ENCODE measurements at regions not wholly inside any gene's neighbourhood (a gene's known extent, or its start where the extent isn't known, plus 50 kb on each side); places are given as distances from the start of the nearest gene placed in this dataset.

GRCh38 chr1:68551459-68551858, 54.6 kb upstream of the DEPDC1 start:
- DNase-seq (ENCODE audit: insufficient read length, low spot score) (no peak), FAIRE-seq (no peak)
- no peak for TF ChIP-seq POLR2A (IDR thresholded peaks at IDR 0.05; ENCODE audit: low read depth, low read length)

DNA sequence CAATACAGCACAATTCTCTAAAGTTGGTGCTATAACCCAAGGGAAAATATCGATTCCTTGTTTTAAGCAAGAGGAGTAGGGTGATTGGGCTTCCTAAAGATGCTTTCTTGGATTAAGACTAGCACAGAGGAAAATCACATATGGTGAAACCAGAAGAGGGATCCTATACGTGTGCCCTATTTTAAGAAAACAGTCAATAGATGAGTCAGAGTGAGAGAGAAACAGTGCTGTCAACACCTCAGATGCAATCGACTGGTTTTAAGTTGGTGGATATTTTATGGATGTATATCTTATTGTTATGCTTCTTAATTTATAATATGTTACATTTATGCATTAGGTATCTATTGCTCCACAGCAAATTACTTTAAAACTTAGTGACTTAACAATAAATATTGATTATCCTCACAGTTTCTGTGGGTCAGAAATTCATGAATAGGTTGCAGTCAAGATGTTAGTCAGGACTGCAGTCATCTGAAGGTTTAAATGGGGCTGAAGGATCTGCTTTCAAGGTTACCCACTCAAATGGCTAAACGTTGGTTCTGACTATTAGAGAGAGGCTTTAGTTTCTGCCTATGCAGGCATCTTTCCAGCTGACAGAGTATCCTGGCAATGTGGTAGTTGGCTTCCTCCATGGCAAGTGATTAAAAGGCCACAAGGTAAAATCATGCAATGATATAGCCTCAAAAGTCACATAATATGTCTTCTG, 61.6 kb upstream of the DEPDC1 start:
- DNase-seq (ENCODE audit: insufficient read length, low spot score), result no peak
- TF ChIP-seq POLR2A (IDR thresholded peaks at IDR 0.05; ENCODE audit: low read depth, low read length), result no peak
- no peak for FAIRE-seq

- DNase-seq (ENCODE audit: insufficient read length, low spot score) (no peak), FAIRE-seq (no peak)
- no peak for TF ChIP-seq POLR2A (IDR thresholded peaks at IDR 0.05; ENCODE audit: low read depth, low read length)
Observed at GRCh38 chr1:68565923-68566322, 69.0 kb upstream of the DEPDC1 start.

DNA sequence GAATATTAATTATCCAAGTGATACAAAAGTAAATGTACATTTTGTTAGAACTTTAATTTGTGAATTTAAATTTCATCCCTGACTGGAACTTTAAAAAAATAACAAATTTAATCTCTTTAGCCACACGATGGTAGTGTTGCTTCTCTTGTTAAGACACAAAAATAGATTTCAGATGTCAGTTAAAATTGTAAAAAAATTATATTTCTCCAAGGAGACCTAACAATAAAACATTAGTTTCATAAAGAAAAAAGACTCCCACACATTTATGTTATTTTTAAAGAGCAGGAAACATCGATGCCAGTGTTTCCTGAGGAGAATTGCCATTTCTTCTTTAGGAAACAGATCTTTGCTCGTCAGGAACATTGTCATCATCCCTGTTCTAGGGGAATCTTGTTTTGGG, 74.0 kb upstream of the DEPDC1 start:
- no peak for DNase-seq (ENCODE audit: insufficient read length, low spot score)
- TF ChIP-seq POLR2A (IDR thresholded peaks at IDR 0.05; ENCODE audit: low read depth, low read length), result no peak
- no peak for FAIRE-seq

- FAIRE-seq (no peak), DNase-seq (ENCODE audit: insufficient read length, low spot score) (no peak)
- no peak for TF ChIP-seq POLR2A (IDR thresholded peaks at IDR 0.05; ENCODE audit: low read depth, low read length)
Observed at GRCh38 chr1:68571454-68572235, 74.8 kb upstream of the DEPDC1 start.

- FAIRE-seq (no peak), DNase-seq (ENCODE audit: insufficient read length, low spot score) (no peak)
- no peak for TF ChIP-seq POLR2A (IDR thresholded peaks at IDR 0.05; ENCODE audit: low read depth, low read length)
Observed at GRCh38 chr1:68585351-68585750, 88.5 kb upstream of the DEPDC1 start.

DNA sequence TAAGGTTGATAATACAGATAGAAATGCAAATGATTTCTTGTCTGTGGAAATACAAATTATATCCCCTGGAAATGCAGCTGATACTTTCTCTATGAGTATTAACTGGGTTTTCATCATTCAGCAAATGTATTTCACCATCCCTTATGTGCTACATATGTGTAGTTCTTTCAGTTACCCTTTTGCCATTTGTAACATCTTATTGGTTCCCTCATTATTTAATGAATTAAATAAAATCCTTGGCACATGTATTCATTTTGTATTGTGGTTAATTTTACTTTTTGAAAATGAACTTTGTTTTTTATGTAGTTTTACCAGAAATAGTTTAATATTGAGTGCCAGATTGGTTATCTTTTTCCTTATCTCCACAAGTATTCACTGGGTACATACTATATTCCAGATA, 89.9 kb upstream of the DEPDC1 start:
- FAIRE-seq, result no peak
- no peak for TF ChIP-seq POLR2A (IDR thresholded peaks at IDR 0.05; ENCODE audit: low read depth, low read length)
- no peak for DNase-seq (ENCODE audit: insufficient read length, low spot score)

GRCh38 chr1:68588304-68588703, 91.4 kb upstream of the DEPDC1 start:
- no peak for TF ChIP-seq POLR2A (IDR thresholded peaks at IDR 0.05; ENCODE audit: low read depth, low read length)
- DNase-seq (ENCODE audit: insufficient read length, low spot score), result no peak
- FAIRE-seq, result no peak

DNA sequence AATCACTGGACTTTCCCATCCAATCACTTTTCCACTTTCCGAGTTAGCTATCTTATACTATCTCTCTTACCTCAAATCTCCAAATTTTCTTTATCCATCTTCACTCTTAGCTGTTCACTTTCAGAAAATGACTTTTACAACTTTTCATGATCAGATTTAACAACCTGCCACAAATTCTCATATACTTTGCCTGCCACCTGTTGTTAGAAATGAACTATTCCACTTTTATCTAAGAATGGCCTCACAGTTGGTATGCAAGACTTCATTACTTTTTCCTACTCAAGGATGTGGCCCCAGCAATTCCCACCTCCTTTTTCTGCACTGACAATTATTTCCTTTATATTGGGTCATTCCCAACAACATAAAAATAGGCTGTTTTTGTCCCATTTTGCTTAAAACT, 93.6 kb upstream of the DEPDC1 start:
- no peak for DNase-seq (ENCODE audit: insufficient read length, low spot score)
- no peak for FAIRE-seq
- TF ChIP-seq POLR2A (IDR thresholded peaks at IDR 0.05; ENCODE audit: low read depth, low read length), result no peak

- TF ChIP-seq POLR2A (IDR thresholded peaks at IDR 0.05; ENCODE audit: low read depth, low read length), result no peak
- FAIRE-seq (no peak), DNase-seq (ENCODE audit: insufficient read length, low spot score) (no peak)
Observed at GRCh38 chr1:68594851-68595250, 98.0 kb upstream of the DEPDC1 start.

GRCh38 chr1:68600049-68600661, 103.3 kb upstream of the DEPDC1 start:
- no peak for TF ChIP-seq POLR2A (IDR thresholded peaks at IDR 0.05; ENCODE audit: low read depth, low read length)
- FAIRE-seq, result no peak
- peak; percentile 0 for DNase-seq (ENCODE audit: insufficient read length, low spot score)

GRCh38 chr1:68608289-68608688, 111.4 kb upstream of the DEPDC1 start:
- no peak for DNase-seq (ENCODE audit: insufficient read length, low spot score)
- FAIRE-seq, result no peak
- TF ChIP-seq POLR2A (IDR thresholded peaks at IDR 0.05; ENCODE audit: low read depth, low read length), result no peak

DNA sequence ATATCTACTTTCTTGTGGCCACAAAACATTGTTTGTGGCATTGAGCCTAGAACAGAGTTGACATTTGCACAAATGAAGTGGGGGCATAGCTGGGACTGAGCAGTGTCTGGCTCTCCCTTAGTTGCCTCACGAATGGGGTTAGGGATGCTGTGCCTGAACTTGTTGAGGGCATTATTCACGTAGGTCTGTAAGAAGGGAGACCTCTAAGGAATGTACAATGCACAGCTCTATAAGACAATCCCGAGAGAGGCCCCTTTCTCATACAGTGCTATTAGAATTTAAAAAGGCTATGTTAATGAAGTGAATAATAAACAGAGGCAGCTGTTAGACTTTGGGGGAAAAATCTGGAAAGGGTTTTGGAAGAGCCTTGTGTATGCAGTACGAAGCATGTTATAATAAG, 118.4 kb upstream of the DEPDC1 start:
- no peak for DNase-seq (ENCODE audit: insufficient read length, low spot score)
- no peak for TF ChIP-seq POLR2A (IDR thresholded peaks at IDR 0.05; ENCODE audit: low read depth, low read length)
- FAIRE-seq, result no peak

DNA sequence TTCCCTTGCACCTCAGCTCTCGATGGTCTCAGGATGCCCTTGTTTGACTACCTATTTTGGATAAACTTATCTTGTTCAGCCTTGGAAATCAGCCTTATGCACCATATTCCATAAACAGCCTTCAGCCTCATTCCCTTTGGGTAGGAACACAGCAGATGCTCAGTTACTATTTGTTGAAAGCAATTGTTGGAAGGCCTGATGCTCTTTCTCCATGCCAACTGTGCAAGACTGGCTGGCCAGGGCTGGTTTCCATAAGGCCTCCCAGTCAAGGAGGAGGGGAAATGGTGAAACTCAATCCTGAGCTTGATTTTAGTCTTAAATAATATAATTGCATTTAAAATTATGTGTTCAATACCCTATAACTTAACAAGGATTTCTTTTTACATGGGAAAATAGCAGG, 121.1 kb upstream of the DEPDC1 start:
- FAIRE-seq (no peak), DNase-seq (ENCODE audit: insufficient read length, low spot score) (no peak)
- TF ChIP-seq POLR2A (IDR thresholded peaks at IDR 0.05; ENCODE audit: low read depth, low read length), result no peak

DNA sequence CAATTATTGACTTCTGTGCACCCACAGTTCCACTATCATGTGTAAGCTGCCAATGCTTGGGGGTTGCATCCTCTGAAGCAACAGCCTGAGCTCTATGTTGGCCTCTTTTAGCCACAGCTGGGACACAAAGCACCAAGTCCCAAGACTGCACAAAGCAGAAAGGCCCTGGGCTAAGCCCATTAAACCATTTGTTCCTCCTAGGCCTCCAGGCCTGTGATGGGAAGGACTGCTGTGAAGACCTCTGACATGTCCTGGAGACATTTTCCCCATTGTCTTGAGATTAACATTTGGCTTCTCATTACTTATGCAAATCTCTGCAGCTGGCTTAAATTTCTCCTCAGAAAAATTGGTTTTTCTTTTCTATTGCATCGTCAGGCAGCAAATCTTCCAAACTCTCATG, 123.7 kb upstream of the DEPDC1 start:
- FAIRE-seq (no peak), DNase-seq (ENCODE audit: insufficient read length, low spot score) (no peak)
- TF ChIP-seq POLR2A (IDR thresholded peaks at IDR 0.05; ENCODE audit: low read depth, low read length), result no peak

All from H54 (cell line).